Central memory CD4-positive, alpha-beta T cell (primary cell): ENCODE measurements at regions not wholly inside any gene's neighbourhood (a gene's known extent, or its start where the extent isn't known, plus 50 kb on each side); places are given as distances from the start of the nearest gene placed in this dataset.
"Not testable (repeated sequence)": the region's sequence is repeated elsewhere in the genome, so short reads cannot be mapped to it uniquely, and the experiment has no call there.

Experiments
- DNase-seq: peaks from one replicate; pipeline ENCODE4 v3.0.0; 2022

GRCh38 chr1:222028116-222028515 is 286.2 kb upstream of the DUSP10 start:
- DNase-seq, result no peak

- DNase-seq, result no peak
Observed at GRCh38 chr1:222026280-222026679, 284.4 kb upstream of the DUSP10 start.

GRCh38 chr1:222023025-222023424 is 281.1 kb upstream of the DUSP10 start:
- DNase-seq, result no peak

- no peak for DNase-seq
Observed at GRCh38 chr1:222021129-222021528, 279.2 kb upstream of the DUSP10 start.

- DNase-seq, result no peak
Observed at GRCh38 chr1:222020553-222020952, 278.7 kb upstream of the DUSP10 start.

DNA sequence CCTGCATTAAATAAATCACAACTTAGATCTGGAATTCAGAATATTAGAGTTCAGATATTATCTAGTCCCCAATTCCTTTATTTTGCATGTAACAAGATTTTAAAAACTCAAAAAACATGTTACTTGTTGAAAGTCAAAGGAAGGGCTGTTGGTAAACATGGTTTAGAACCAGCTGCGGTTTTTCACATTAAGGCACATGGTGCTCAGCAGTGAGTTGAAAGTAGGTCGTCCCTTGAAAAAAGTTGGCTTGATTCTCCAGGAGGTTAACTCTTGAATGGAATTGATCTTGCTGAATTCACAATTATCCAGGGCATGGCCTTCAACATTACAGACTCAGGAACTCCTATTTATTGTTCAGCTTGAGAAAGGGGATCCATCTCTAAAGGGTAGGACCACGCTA is 277.1 kb upstream of the DUSP10 start:
- no peak for DNase-seq

- DNase-seq, result no peak
Observed at GRCh38 chr1:222018041-222018440, 276.2 kb upstream of the DUSP10 start.

DNA sequence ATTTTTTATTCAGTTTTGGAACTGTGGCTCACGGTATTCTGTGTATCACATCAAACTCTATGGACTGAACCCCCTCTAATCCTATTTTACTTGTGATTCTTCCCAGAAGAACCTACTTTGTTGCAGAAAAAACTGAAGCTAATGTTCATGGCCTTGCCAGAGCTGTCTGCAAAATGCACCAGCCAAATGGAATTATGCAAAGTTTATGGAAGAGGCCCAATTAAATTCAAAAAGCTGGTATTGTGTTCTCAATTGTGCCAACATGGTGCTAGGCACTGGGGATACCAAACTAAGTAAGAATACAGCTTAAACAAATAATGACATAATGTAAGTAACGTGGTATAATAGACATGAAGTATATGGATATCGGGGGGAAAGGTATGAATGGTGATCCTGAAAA is 273.8 kb upstream of the DUSP10 start:
- DNase-seq, result no peak

DNA sequence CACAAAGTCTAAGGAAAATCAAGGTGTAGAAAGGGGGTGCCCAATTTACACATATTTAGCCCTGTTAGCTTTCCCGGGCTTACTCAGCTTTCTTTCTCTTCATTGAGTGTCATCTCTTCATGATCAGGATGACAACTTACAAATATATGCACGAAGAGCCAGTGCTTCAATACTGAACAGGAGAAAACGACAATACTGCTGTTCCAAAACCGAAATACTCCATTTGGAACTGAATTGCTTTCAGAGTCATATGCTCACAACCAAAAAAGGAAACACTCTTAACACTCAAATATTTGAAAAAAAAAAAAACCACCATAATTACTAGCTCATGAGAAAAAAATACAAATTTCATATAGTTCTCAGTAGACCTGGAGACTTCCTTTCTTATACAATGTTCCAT is 272.1 kb upstream of the DUSP10 start:
- DNase-seq, result no peak

DNA sequence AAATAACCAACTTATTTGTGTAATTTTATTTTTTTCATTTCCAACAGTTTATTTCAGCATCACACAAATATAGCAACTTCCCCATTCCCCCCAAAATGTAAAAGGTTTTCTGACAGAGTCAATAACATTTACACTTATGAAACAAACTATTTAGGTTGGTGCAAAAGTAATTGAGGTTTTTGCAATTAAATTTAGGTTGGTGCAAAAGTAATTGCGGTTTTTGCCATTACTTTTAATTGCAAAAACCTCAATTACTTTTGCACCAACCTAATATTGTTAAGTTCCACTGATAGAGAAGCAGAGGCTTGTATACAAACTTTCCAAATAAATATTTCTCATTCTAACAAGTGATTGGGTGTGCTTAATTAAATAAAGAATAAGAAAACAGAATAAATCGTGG is 270.9 kb upstream of the DUSP10 start:
- no peak for DNase-seq

- no peak for DNase-seq
Observed at GRCh38 chr1:222010306-222010705, 268.4 kb upstream of the DUSP10 start.

- peak; percentile 1 for DNase-seq
Observed at GRCh38 chr1:222009105-222009730, 267.3 kb upstream of the DUSP10 start.

GRCh38 chr1:222006715-222007114 is 264.8 kb upstream of the DUSP10 start:
- no peak for DNase-seq

DNA sequence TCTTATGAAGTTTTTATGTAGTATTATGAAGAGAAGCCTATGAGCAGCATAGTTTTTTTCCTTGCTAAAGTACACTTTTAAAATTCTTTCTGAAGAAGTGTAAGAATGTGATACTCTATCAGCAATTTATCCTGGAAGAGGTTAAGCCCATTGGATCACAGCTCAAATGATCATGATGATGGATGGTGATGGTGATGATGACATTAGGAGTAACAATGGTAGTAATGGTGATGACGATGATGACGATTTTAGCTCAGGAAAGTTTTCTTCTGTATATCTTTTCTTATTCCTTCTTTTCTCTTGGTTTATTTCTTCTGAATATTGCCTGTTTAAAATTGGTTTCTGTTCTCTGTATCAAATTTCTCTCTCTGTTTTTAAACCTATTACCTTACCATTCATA is 262.9 kb upstream of the DUSP10 start:
- no peak for DNase-seq

DNA sequence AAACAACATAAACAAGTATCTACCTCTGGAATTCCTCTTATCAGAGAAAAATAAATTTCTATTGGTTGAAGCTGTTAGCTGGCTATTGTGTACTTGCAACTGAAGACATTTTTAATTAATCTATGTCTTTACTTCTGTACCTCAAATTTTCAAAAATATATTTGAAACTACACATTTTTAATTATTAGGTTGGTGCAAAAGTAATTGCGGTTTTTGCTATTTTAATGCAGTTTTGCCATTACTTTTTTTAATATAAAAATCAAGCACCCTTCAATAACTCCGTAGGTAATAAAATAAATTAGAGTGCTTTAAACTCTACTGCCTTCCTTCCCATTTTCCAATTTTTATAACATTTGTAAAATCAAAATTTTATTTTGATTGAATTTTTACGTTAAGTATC is 262.1 kb upstream of the DUSP10 start:
- no peak for DNase-seq

- no peak for DNase-seq
Observed at GRCh38 chr1:222002503-222002902, 260.6 kb upstream of the DUSP10 start.

DNA sequence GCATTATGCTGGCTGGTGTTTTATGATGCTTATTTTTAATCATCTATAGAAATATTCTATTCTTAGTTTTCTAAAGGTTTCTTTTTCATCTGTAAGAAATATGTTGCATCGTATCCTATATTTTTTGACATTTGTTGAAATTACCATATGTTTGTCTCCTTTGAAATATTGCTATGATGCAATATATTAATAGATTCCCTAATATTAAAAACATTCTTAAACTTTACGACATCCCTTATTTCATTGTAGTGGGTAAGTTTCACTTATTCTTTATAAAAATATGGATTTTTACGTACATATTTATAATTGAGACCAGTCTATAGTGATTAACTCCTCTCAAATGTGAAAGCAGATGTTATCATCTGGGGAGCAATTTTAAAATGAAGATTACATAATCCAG is 258.2 kb upstream of the DUSP10 start:
- DNase-seq, result no peak

DNA sequence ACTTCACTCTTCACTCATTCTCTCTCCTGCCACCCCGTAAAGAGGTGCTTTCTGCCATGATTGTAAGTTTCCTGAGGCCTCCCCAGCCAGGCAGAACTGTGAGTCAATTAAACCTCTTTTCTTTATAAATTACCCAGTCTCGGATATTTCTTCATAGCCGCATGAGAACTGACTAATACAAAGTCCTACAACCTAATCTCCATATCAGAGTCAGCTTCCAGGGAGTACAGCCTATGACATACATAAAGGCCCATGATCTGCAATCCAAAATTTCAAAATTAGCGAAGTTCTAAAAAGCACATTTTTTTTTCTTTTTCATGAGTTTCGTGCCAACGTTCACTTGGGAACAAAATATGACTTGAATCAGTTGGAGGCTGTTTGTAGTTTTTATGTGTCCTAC is 256.9 kb upstream of the DUSP10 start:
- DNase-seq, result no peak

GRCh38 chr1:221998186-221998612 is 256.3 kb upstream of the DUSP10 start:
- DNase-seq, result no peak

DNA sequence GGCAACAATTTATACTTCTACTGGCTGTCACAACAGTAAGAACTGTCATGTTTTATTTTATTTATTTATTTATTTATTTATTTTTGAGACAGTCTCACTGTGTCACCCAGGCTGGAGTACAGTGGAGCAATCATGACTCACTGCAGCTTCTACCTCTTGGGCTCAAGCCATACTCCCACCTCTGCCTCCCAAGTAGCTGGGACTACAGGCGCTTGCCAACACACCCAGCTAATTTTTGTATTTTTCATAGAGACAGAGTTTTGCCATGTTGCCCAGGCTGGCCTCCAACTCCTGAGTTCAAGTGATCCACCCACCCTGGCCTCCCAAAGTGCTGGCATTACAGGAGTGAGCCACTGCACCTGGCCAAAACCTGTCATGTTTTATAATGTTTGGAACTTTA is 255.1 kb upstream of the DUSP10 start:
- DNase-seq, result not testable (repeated sequence)

DNA sequence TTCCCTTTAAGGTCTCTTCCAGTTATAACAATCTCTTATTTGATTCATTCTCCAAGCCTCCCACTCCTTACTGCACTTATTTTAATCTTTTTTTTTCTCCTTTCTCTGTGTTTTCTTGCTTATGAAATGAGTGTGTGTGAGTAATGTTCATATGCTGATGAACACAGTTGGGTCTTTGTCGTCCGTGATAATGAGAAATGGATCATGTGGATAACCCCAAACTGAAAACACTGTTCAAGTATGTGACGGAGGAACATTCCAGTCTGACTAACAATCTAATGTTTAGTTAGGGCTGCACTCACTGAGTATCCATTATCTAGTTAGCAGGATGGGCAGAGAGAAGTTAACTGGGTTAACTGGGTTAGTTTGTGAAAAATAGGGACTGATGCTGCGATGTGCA is 253.1 kb upstream of the DUSP10 start:
- DNase-seq, result no peak

DNA sequence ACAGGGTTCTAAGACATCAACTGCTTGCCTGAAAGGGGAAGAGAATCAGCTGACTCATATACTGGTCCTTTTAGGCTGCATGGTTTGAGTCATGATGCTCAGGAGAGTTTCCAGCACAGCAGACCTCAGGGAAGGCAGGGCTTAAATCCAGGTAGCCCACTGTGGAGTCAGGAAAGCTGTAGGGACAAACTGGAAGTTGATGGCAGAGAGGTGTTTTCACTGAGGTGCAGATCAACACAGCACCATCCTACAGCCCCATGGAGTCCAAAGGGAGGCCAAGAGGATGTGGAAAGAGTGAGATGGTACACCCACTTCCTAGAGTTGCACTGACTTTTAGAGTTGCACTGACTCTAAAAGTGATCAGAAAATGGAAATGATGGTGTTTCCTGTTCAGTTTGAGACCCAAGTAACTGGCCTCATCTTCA is 252.4 kb upstream of the DUSP10 start:
- no peak for DNase-seq

DNA sequence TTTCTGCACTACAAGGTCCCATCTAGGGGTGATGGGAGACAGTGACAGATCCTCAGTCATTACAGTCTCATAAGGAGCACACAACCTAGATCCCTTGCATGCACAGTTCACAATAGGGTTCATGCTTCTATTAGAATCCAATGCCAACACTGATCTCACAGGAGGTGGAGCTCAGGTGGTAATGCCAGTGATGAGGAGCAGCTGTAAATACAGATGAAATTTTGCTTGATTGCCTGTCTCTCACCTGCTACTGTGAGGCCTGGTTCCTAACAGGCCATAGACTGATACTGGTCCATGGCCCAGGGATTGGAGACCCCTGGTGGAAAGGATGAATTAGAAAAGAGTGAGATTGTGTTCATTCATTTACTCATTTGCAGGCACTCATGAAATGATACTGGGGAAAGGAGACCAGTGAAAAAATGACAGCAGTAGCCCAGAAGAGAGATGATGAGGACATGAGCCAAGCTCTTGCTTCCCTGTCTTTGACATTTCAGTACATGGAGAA is 251.6 kb upstream of the DUSP10 start:
- no peak for DNase-seq

DNA sequence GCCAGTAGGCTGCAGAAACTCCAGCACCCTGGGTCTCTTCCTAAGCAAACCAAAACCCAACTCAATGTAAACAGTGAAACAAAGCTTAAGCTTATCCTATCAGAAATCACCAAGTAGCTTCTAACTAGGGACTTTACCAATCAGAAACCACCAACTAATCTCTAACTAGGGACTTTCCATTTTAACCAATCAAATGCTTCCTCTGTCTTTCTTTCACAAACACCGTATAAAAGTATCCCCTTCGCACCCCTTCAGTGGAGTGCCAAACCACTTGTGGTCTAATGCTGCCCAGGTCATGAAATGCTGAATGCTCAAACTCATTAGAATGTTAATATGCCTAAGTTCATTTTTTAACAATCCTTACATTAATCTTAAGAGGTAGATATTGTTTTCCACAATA is 250.5 kb upstream of the DUSP10 start:
- no peak for DNase-seq

- no peak for DNase-seq
Observed at GRCh38 chr1:221991221-221991620, 249.3 kb upstream of the DUSP10 start.
